Neural cell (in vitro differentiated cells): ENCODE measurements at regions not wholly inside any gene's neighbourhood (a gene's known extent, or its start where the extent isn't known, plus 50 kb on each side); places are given as distances from the start of the nearest gene placed in this dataset.

ENCODE experiments used
- CTCF ChIP-seq: fragments of 450-650 bp; IDR thresholded peaks from 2 replicates; pipeline ENCODE4 v1.5.1; 2014; ENCODE audit warnings: antibody characterized with exemption, mild to moderate bottlenecking, moderate library complexity; ENCODE audit not compliant: poor library complexity, severe bottlenecking
- EP300 ChIP-seq: fragments of 450-650 bp; conservative IDR thresholded peaks from 2 replicates; pipeline ENCODE4 v1.6.1; 2014; ENCODE audit warnings: antibody characterized with exemption, mild to moderate bottlenecking, moderate library complexity; ENCODE audit not compliant: poor library complexity, severe bottlenecking
- EZH2 ChIP-seq: fragments of 200-600, 300-800 bp; shearing (Covaris generic), sonication (generic); IDR thresholded peaks from 2 replicates; pipeline ENCODE4 v1.6.1; 2014; ENCODE audit warnings: antibody characterized with exemption, low read length, borderline replicate concordance, mild to moderate bottlenecking; ENCODE audit not compliant: insufficient read depth, poor library complexity, severe bottlenecking
- MXI1 ChIP-seq: fragments of 450-650 bp; conservative IDR thresholded peaks from 2 replicates; pipeline ENCODE4 v1.6.1; 2014; ENCODE audit warnings: antibody characterized with exemption, mild to moderate bottlenecking; ENCODE audit not compliant: poor library complexity, severe bottlenecking
- TAF1 ChIP-seq: IDR thresholded peaks from 2 replicates; pipeline ENCODE4 v1.6.1; 2012; ENCODE audit warnings: low read depth

DNA sequence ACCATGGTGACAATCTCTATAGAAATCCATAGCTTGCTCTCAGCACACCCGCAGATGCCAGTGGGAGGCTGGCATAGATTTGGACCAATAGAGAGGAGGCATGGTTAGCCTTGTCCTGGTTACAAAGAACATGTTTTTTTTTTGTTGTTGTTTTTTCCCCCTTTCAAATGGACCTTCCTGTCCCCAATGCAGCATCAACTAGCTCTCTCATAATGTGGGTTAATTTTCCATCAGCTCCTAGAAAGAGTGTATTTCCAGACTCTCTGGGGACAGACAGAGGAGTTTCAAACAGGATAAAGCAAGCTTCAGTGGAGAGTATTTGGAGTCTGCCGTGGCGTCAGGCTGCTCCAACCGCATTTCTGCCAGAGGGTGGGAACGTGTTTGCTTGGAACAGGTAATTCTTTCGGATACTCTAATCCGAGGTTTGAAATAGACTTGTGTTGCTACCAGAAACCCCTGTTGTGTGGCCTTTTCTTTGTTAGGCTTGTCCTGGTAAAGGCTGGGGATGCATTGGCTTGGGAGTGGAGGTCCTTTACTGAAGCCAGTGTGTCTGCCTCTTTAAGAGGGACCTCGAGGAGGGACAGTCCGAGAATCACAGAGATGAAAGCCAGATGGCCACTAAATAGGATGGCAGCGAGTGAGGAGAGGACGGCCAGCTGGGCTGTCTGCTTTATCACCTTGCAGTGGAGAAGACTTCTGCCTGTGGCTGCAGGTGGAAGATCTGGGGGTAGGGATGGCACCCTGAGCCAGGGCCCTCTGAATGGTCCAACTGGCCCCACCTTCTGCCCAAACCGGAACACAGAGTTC lies 130.5 kb upstream of the CPEB4 start:
- TF ChIP-seq CTCF (no peak), EP300 (no peak), TAF1 (no peak), MXI1 (no peak), EZH2 (no peak)
